NCI-H1092 (cell line): ENCODE measurements at regions not wholly inside any gene's neighbourhood (a gene's known extent, or its start where the extent isn't known, plus 50 kb on each side); places are given as distances from the start of the nearest gene placed in this dataset.

Experiments used
- DNase-seq: peaks from one replicate; lab custom pipeline; 2025; lab: John Stamatoyannopoulos, UW

DNA sequence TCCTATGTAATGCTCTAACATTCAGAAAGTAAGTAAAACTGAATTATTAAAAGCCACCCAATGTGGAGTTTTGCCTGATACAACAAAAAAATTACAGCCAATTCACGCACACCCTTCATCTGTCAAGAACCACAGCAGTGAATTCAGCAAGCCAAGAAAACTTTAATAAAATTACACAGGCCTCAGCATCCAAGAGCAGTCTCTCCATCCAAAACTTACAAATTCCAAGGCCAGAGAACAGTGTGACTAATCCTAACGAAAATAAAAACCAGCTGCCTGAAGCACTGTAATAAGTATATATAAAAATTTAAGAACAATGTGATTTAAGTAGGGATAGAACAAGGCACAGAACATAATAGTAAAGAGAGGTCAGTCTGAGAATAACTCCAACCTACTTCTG lies 54.2 kb downstream of the SIX6 start:
- no peak for DNase-seq

DNA sequence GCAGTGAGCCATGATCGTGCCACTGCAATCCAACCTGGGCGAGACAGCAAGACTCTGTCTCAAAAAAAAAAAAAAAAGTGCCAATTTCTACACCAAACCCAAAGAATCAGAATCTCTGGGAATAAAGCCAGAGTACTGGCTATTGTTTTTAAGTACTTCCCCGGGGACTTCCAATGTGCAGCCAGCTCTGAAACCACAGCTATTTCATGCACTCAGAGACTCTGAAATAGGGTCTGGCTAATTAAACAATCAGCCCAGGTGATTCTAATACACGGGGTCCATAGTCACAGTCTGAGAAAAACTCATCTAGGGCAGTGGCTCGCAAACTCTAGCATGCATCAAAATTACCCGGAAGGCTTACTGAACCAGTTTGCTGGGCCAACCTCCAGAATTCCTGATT lies 56.3 kb downstream of the SIX6 start:
- DNase-seq = peak; percentile 18

DNA sequence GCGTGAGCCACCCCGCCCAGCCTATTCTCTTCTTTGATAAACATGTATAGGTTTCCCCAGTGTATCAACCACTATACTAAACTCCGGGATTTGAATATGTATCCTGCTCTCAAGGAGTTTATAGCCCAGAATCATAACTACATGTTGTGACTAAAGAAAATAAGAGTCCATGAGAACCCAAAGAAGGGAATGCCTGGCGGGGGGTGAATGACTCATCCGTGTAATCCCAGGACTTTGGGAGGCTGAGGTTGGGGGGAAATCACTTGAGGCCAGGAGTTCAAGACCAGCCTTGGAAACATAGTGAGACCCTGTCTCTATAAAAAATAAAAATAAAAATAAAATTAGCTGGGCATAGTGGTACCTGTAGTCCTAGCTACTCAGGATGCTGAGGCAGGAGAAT lies 57.2 kb downstream of the SIX6 start:
- DNase-seq = no peak

DNA sequence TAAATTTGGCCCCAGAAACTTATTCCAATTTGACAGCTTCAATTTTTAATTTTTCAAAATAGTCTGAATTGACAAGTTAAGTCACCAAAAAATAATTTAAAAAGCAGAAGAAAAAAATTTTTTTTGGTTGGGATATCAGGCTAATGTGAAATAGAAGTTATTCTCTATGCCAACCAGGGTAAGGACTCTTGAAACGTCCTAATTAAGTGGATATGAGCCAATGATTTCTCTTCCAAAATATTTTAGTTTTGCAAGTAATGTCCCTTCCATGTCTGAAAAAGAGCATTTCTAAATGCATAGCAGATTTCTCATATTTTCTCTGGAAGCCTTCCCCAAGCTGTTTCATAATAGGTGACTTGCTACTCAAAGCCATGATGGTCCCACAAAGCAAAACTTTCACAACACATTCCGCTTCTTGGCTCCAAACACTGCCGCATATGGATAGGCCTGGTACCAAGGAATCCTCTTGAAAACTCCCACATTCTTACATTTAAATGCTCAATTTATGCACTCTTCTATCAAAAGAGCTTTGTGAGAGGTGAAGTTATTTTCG lies 65.1 kb downstream of the SIX6 start:
- no peak for DNase-seq

DNA sequence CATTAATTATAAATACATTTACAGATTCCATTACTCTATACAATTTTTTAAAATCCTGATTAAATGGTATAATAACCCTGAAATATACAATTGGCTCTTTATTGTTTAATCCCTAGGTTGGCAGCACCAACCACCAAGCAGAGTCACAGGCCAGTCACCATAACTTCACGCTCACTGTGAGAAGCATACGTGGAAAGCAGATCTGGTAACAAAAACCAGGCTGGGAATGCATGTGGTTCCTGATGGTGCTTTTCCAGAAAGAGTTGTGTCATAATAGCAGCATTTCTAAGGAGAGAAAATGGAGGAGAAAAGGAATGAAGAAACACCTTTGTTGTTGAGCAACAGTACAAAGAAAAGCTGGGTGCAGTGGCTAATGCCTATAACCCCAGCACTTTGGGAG lies 66.1 kb downstream of the SIX6 start:
- DNase-seq = no peak

DNA sequence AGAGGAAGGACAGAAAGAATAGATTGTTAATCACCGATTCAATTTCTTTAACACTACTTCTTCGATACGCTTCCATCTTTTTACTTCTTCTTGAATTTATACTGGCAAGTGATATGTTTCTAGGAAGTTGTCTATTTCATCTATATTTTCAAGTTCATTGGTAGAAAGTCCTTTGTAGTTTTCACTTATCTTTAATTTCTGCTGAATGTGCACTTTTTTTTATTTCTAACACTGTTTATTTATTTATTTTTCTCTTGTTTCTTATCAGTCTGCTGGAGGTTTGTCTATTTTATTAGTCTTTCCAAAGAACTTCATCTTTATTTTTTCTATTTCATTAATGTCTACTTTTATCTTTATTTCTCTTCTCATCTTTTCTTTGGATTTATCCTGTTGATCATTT lies 63.6 kb downstream of the SIX1 start:
- no peak for DNase-seq

DNA sequence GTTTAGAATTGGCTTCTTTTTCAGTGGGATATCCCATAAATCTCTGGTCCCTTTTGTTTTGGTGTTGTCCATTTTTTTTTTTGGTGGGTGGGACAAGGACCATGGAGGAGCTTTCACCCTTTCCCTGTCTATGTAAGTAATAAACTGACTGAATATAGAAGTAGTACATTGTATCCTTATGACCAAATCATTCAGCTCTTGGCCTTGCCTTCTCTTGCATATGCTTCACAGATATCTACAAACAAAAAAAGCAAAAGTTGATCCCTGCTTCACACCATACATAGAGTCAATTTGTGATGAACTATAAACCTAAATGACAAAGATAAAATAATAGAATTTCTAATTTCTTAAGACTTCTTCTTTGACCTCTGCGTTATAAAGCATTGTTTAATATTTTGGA lies 59.8 kb downstream of the SIX1 start:
- no peak for DNase-seq

DNA sequence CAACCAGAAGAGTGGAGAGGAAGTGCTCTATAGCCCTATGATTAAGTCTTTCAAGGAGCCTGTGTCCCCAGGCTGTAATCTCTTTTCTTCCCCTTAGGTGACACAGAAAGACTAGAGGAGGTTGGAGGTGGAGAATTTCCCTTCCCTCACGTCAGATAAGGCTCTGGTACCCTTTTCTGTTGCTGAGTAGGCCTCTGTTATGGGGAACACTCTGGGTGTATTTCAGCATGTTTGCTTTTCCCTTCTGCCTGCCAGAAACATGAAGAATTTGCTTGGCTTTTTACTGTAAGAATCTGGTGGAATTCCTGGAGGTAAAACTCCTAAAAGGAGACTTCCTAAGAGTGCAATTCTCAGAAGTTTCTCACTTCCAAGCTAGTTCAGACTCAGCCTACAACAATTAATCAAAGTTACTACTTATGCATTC lies 58.3 kb downstream of the SIX1 start:
- DNase-seq = no peak
